ENCODE measurements at regions not wholly inside any gene's neighbourhood (a gene's known extent, or its start where the extent isn't known, plus 50 kb on each side); places are given as distances from the start of the nearest gene placed in this dataset.

GRCh38 chr13:26501641-26502040, 55.8 kb upstream of the WASF3 start:
- Histone ChIP-seq H3K9me3 (ENCODE audit: severe bottlenecking) (no peaks in the 10 kb centered on the region), H3K27ac (no peak overlapping the region), H3K36me3 (no peaks in the 10 kb centered on the region), H3K4me3 (ENCODE audit: low read depth, low read length) (no peak overlapping the region), H3K27me3 (ENCODE audit: insufficient read depth, low read depth, severe bottlenecking) (no peaks in the 10 kb centered on the region)
- no peak for TF ChIP-seq CTCF (IDR thresholded peaks at IDR 0.05; ENCODE audit: low read depth, low read length)
- DNase-seq, result no peak

- Histone ChIP-seq H3K36me3 (no peaks in the 10 kb centered on the region), H3K27ac (no peak overlapping the region), H3K4me3 (ENCODE audit: low read depth, low read length) (no peak overlapping the region), H3K27me3 (ENCODE audit: insufficient read depth, low read depth, severe bottlenecking) (no peaks in the 10 kb centered on the region), H3K9me3 (ENCODE audit: severe bottlenecking) (peaks cover 4% of the 10 kb centered on the region)
- TF ChIP-seq CTCF (IDR thresholded peaks at IDR 0.05; ENCODE audit: low read depth, low read length), result peak; percentile 36
- DNase-seq, result no peak
Measured at GRCh38 chr13:26502826-26503225, 54.7 kb upstream of the WASF3 start.

GRCh38 chr13:26503826-26504594, 53.5 kb upstream of the WASF3 start:
- H3K27me3 ChIP-seq (ENCODE audit: insufficient read depth, low read depth, severe bottlenecking), result no peaks in the 10 kb centered on the region
- DNase-seq, result peak; percentile 53
- H3K4me3 ChIP-seq (ENCODE audit: low read depth, low read length), result no peak overlapping the region
- peak; percentile 67 for TF ChIP-seq CTCF (IDR thresholded peaks at IDR 0.05; ENCODE audit: low read depth, low read length)
- peaks cover 12% of the 10 kb centered on the region for H3K9me3 ChIP-seq (ENCODE audit: severe bottlenecking)
- no peaks in the 10 kb centered on the region for H3K36me3 ChIP-seq
- H3K27ac ChIP-seq, result no peak overlapping the region
